Activated CD8-positive, alpha-beta memory T cell treated with anti-CD3 and anti-CD28 coated beads, Interleukin-2, amount 10 ng/mL, durations not matched to agents 7 days and 5 days (primary cell): ENCODE measurements at regions not wholly inside any gene's neighbourhood (a gene's known extent, or its start where the extent isn't known, plus 50 kb on each side); places are given as distances from the start of the nearest gene placed in this dataset.

Source experiments
- ATAC-seq: fragments of 150-1000 bp; cut with Tn5 transposase; one replicate; pipeline ENCODE4 v1.10.0; 2021; ENCODE audit warnings: moderate library complexity
- CTCF ChIA-PET: fragments of 350-600 bp; sonication (Branson Sonifier 250); formaldehyde crosslinking; loops from one replicate; lab custom pipeline; 2021; ENCODE audit warnings: antibody characterized with exemption; lab: Charles Lee
- DNase-seq: peaks from one replicate; pipeline ENCODE4 v3.0.0-alpha.2; 2020
- H3K27ac Mint-ChIP-seq: one replicate; pipeline ENCODE4 v1.8.0; 2021; ENCODE audit warnings: mild to moderate bottlenecking, mixed read lengths
- H3K27me3 Mint-ChIP-seq: one replicate; pipeline ENCODE4 v1.8.0; 2021; ENCODE audit warnings: mixed read lengths
- H3K36me3 Mint-ChIP-seq: one replicate; pipeline ENCODE4 v1.8.0; 2021; ENCODE audit warnings: mild to moderate bottlenecking, mixed read lengths
- H3K4me1 Mint-ChIP-seq: one replicate; pipeline ENCODE4 v1.8.0; 2021; ENCODE audit warnings: mixed read lengths
- H3K4me3 Mint-ChIP-seq: one replicate; pipeline ENCODE4 v1.8.0; 2021; ENCODE audit warnings: mild to moderate bottlenecking, moderate library complexity, mixed read lengths
- H3K9me3 Mint-ChIP-seq: one replicate; pipeline ENCODE4 v1.8.0; 2022; ENCODE audit warnings: low read depth, mixed read lengths

DNA sequence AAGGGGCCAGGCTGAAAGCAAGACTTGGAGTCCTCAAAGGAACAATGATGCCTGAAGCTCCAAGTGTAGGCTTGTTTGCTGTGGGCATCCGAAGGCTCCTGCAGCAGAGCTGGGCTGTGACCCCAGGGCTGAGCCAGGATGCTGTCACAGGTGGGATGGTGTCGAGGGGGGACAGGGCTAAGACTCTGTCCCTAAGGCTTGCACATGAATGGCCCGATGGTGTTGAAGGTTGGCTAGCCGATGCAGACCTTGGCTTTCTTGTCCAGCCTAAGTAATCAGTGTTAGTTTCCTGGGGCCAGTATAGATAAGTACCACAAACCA is 251.0 kb downstream of the NDUFA10 start:
- Mint-ChIP-seq H3K27ac (no peak overlapping the region), H3K4me3 (no peak overlapping the region), H3K4me1 (no peaks in the 10 kb centered on the region), H3K27me3 (peaks cover 2% of the 10 kb centered on the region), H3K36me3 (no peaks in the 10 kb centered on the region), H3K9me3 (peaks cover 2% of the 10 kb centered on the region)
- DNase-seq: no peak
- CTCF ChIA-PET: no interaction called here
- ATAC-seq: no peak

DNA sequence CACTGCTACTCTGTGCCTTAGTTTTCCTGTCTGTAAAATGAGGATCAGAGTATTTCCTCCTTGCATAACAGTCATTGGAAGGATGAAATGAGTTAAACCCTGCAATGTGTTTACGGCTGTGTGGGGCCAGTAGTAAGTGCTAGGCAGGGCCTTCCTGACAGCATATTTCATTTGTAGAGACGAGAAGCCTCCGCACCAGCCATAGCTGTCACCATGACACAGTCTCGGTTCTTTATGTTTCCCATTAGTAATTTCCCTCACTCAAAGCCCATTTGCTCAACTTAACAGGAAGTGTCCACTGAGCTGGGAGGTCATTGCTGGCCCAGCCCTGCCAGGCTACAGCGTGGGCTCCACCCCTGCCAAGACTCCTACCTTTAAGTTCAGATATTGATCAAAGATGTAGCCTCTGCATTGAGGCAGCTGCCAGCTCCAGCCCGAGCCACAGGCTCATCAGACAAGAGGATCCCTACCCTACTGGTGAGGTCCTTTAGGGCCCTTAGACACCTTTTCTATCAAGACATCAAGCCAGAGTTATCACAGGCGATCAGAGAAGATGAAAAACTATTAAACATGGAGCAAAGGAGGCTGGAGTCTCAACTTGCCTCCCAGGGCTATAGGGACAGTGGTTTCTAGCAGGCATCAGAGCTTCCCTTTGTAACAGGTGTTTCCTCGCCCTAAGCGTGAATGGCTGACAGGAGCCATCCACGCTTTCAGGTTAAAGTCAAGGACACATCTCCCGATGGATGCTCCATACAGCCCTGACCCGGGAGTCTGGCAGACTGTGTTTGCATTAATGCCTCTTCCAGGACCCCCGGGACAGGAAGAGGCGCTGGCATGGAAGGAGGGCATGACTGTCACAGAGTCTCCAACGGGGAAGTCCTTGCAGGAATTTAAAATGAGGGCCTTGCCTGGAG is 251.7 kb downstream of the NDUFA10 start:
- CTCF ChIA-PET: no interaction called here
- no peaks in the 10 kb centered on the region for H3K4me1 Mint-ChIP-seq
- no peak overlapping the region for H3K4me3 Mint-ChIP-seq
- DNase-seq (no peak), ATAC-seq (no peak)
- H3K36me3 Mint-ChIP-seq: no peaks in the 10 kb centered on the region
- H3K27me3 Mint-ChIP-seq: peaks cover 2% of the 10 kb centered on the region
- peaks cover 2% of the 10 kb centered on the region for H3K9me3 Mint-ChIP-seq
- no peak overlapping the region for H3K27ac Mint-ChIP-seq

DNA sequence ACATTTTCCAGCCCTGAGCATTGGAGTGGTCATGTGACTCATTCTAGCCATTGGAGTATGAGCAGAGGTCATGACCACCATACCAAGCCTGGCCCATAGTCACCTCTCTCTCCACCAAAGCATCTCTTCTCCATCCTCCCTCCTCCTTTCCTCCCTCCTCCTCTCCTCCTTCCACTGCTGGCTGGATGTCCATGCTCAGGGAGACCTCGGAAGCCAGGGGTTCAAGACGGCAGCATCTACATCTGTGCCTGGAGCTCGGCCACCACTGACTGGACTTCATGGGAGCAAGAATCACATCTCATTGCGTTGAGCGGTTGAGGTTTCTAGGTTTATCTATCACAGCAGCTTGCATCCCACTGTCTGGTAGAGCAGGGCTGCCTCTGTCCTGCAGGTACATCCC is 252.4 kb downstream of the NDUFA10 start:
- Mint-ChIP-seq H3K4me1 (no peaks in the 10 kb centered on the region), H3K36me3 (no peaks in the 10 kb centered on the region), H3K9me3 (peaks cover 2% of the 10 kb centered on the region), H3K27ac (no peak overlapping the region), H3K27me3 (peaks cover 2% of the 10 kb centered on the region), H3K4me3 (no peak overlapping the region)
- DNase-seq: no peak
- ATAC-seq: no peak
- CTCF ChIA-PET: no interaction called here

DNA sequence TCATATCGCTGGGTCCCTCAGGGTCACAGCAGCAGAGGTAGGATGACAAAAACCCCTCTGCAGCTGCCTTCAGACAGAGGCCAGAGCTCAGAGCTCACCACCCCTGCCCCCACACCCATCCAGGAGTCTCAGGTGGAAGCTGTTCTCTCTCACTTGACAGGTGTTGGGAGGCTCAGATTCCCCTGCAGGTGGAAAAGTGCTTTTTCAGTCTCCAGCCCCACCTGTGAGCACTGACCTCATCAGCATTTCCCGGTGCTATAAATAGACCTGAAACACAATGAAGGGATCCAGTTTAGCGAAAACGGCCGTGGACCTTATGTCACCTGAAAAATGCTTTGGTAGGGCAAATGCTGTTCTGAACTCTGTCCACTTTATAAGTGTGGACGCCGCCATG is 254.9 kb downstream of the NDUFA10 start:
- no peaks in the 10 kb centered on the region for H3K4me1 Mint-ChIP-seq
- no peak overlapping the region for H3K4me3 Mint-ChIP-seq
- CTCF ChIA-PET: no interaction called here
- no peak overlapping the region for H3K27ac Mint-ChIP-seq
- H3K36me3 Mint-ChIP-seq: no peaks in the 10 kb centered on the region
- H3K9me3 Mint-ChIP-seq: peaks cover 2% of the 10 kb centered on the region
- peaks cover 2% of the 10 kb centered on the region for H3K27me3 Mint-ChIP-seq
- no peak for DNase-seq
- ATAC-seq: no peak

GRCh38 chr2:239769554-239770245 is 255.4 kb downstream of the NDUFA10 start:
- Mint-ChIP-seq H3K27me3 (peaks cover 2% of the 10 kb centered on the region), H3K36me3 (no peaks in the 10 kb centered on the region), H3K4me3 (no peak overlapping the region), H3K27ac (no peak overlapping the region), H3K4me1 (no peaks in the 10 kb centered on the region), H3K9me3 (peaks cover 2% of the 10 kb centered on the region)
- CTCF ChIA-PET: no interaction called here
- ATAC-seq (no peak), DNase-seq (no peak)

- no peak overlapping the region for H3K4me3 Mint-ChIP-seq
- CTCF ChIA-PET: no interaction called here
- peaks cover 2% of the 10 kb centered on the region for H3K9me3 Mint-ChIP-seq
- no peaks in the 10 kb centered on the region for H3K4me1 Mint-ChIP-seq
- ATAC-seq: no peak
- DNase-seq: no peak
- peaks cover 2% of the 10 kb centered on the region for H3K27me3 Mint-ChIP-seq
- no peak overlapping the region for H3K27ac Mint-ChIP-seq
- no peaks in the 10 kb centered on the region for H3K36me3 Mint-ChIP-seq
Measured at GRCh38 chr2:239768907-239769553, 256.1 kb downstream of the NDUFA10 start.

- H3K27me3 Mint-ChIP-seq: peaks cover 2% of the 10 kb centered on the region
- no peaks in the 10 kb centered on the region for H3K4me1 Mint-ChIP-seq
- no peak overlapping the region for H3K27ac Mint-ChIP-seq
- DNase-seq (no peak), ATAC-seq (no peak)
- H3K9me3 Mint-ChIP-seq: peaks cover 2% of the 10 kb centered on the region
- H3K4me3 Mint-ChIP-seq: no peak overlapping the region
- no peaks in the 10 kb centered on the region for H3K36me3 Mint-ChIP-seq
- CTCF ChIA-PET: no interaction called here
Measured at GRCh38 chr2:239768031-239768790, 256.9 kb downstream of the NDUFA10 start.

DNA sequence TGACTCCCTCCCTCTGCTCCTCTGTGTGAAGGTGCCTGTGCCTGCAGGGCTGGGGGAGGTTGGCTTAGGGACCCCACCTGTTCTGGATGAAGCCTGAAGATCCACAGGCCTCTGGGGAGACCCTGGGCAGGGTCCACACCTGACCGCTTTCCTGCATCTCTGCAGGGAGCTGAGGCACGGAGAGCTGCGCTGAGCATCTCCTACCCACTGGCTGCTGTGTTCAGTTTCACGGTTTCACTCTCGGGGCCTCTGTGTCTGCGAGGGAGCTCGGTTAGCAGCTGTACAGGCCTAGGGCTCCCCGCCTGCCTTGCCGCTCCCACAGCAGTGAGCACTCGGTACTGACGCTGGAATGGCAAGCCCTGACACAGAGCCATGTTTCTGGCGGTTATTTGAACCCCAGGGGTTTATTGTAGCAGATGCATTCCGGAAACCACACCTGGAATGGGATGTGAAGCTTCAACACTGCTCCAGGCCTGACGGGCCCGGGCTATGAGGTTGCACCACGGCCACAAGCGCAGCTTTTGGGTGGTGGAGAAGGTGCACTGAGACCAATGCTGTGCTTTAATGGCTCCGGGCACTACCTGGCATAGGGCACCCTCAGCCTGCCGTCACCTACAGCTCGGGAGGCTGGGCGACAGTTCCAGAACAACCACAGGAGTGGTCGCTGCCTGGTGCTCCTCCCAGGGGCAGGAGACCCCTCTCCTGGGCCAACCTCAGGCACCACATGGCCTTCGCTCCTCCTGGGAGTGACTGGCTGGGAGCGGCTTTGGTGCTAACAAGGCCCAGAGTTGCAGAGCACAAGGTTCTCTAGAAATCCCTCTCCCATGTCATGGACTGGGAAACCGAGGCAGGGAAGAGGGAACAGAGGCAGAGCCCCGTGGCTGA is 257.9 kb downstream of the NDUFA10 start:
- DNase-seq: no peak
- Mint-ChIP-seq H3K9me3 (peaks cover 2% of the 10 kb centered on the region), H3K36me3 (no peaks in the 10 kb centered on the region), H3K4me3 (no peak overlapping the region), H3K27me3 (peaks cover 2% of the 10 kb centered on the region), H3K27ac (no peak overlapping the region), H3K4me1 (no peaks in the 10 kb centered on the region)
- no peak for ATAC-seq
- CTCF ChIA-PET: no interaction called here

DNA sequence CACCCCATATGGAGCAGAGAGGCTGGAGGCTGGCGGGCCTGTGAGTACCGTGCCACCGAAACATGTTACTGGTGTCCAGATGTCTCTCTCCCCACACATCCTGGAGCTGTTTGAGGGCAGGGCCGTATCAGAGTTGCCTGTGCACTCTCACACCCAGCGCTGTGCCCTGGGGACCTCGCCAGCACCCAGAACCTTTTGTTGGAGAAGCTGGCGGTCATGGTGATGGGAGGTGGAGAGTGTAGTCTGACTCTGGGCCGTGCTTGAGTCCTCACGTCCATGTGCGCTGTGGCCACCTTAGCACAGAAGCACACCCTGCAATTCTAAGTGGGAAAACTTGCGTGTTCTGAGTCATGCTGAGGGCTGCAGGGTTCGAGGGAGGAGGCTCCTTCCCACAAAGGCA is 259.2 kb downstream of the NDUFA10 start:
- Mint-ChIP-seq H3K27me3 (no peaks in the 10 kb centered on the region), H3K36me3 (no peaks in the 10 kb centered on the region), H3K4me3 (no peak overlapping the region), H3K4me1 (no peaks in the 10 kb centered on the region), H3K27ac (no peak overlapping the region), H3K9me3 (no peaks in the 10 kb centered on the region)
- DNase-seq: no peak
- CTCF ChIA-PET: no interaction called here
- no peak for ATAC-seq

- CTCF ChIA-PET: no interaction called here
- no peaks in the 10 kb centered on the region for H3K36me3 Mint-ChIP-seq
Measured at GRCh38 chr2:239765076-239765845, 259.9 kb downstream of the NDUFA10 start.

DNA sequence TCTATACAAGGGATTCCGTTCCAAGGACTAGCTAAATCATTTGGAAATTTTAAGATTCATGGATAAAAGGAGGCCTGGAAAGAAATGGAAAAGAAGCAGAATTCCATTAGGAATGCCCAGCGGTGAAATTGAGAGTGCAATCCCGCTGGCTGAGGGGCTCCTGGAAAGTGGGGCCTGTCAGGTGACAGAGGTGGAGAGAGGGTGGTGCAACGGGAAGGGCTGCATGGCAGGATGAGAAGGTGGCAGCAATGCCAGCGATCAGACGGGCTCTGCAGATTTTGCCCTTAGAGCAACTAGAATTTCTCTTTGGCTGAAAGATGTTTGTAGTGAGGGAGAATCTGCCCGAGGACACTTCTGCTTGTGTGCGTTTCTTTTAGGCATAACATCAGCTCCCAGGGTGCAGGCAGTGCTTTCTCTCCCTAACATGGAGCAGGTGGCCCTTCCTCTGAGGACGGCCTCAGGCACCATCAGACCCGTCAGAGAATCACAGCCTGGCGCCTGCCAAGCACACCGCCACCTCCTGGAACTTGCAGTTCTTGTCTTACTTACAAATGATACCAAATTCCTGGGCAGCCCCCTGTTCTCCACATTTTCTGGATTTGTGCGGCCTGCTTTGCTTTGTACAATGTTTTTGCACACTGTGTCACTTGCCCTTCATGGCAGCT is 261.6 kb downstream of the NDUFA10 start:
- ATAC-seq (no peak), DNase-seq (no peak)
- Mint-ChIP-seq H3K27ac (no peak overlapping the region), H3K9me3 (no peaks in the 10 kb centered on the region), H3K4me1 (no peaks in the 10 kb centered on the region), H3K27me3 (no peaks in the 10 kb centered on the region), H3K4me3 (no peak overlapping the region), H3K36me3 (no peaks in the 10 kb centered on the region)
- CTCF ChIA-PET: no interaction called here

More at GRCh38 chr2:239765076-239765845, 259.9 kb downstream of the NDUFA10 start:
- ATAC-seq (no peak), DNase-seq (no peak)
- Mint-ChIP-seq H3K9me3 (no peaks in the 10 kb centered on the region), H3K4me1 (no peaks in the 10 kb centered on the region), H3K27me3 (no peaks in the 10 kb centered on the region), H3K27ac (no peak overlapping the region), H3K4me3 (no peak overlapping the region)
